Heart right ventricle (tissue), 16 donors: ENCODE measurements at regions not wholly inside any gene's neighbourhood (a gene's known extent, or its start where the extent isn't known, plus 50 kb on each side); places are given as distances from the start of the nearest gene placed in this dataset.
A peak's percentile ranks its signal among the peaks of the same experiment; 100 is the strongest.

Experiments
- ATAC-seq, 8 donors: fragments of 200-7000 bp; cut with Tn5 transposase; one replicate each; pipeline ENCODE4 v1.9.1; 2020; ENCODE audit warnings: mild to moderate bottlenecking in 8 of 8, moderate library complexity in 8 of 8, moderate number of reproducible peaks in 1 of 8
- DNase-seq, 2 donors: peaks; one replicate each; pipeline ENCODE4 v3.0.0-alpha.2; 2020
- H3K27ac ChIP-seq, 10 donors: fragments of 200-600 bp; sonication (generic) in 2 of 10; one replicate each; pipeline versions ENCODE4 v1.5.0 to v1.8.0; 2020 to 2022; ENCODE audit warnings: mild to moderate bottlenecking in 3 of 10
- H3K27me3 ChIP-seq, 7 donors: fragments of 200-600 bp; one replicate each; pipeline ENCODE4 v1.8.0; 2021 to 2022; ENCODE audit warnings: mild to moderate bottlenecking in 2 of 7
- H3K36me3 ChIP-seq, 9 donors: fragments of 200-600 bp; sonication (generic) in 1 of 9; one replicate each; pipeline versions ENCODE4 v1.5.0 to v1.8.0; 2020 to 2022; ENCODE audit warnings: mild to moderate bottlenecking in 2 of 9
- H3K4me1 ChIP-seq, 9 donors: fragments of 200-600 bp; sonication (generic) in 1 of 9; one replicate each; pipeline versions ENCODE4 v1.5.0 to v1.8.0; 2020 to 2022; ENCODE audit warnings: mild to moderate bottlenecking in 4 of 9
- H3K4me3 ChIP-seq, 10 donors: fragments of 200-600 bp; sonication (generic) in 2 of 10; one replicate each; pipeline versions ENCODE4 v1.5.0 to v1.8.0; 2020 to 2022; ENCODE audit warnings: mild to moderate bottlenecking in 7 of 10, moderate library complexity in 2 of 10
- H3K9me3 ChIP-seq, 11 donors: fragments of 200-600 bp in 10 of 11; sonication (generic) in 2 of 11; one replicate each; pipeline versions ENCODE4 v1.5.0 to v1.8.0; 2013 to 2022; ENCODE audit warnings: mild to moderate bottlenecking in 2 of 11, control low read depth in 1 of 11, moderate library complexity in 1 of 11
- WGBS, 2 donors: extraction: QIAGEN DNeasy Blood & Tissue Kit; methylation state at CpG; one replicate each; pipeline ENCODE4 v1.1.7; 2013; ENCODE audit warnings: inconsistent platforms in 1 of 2; 5-methylcytosine and 5-hydroxymethylcytosine counted together
- intact Hi-C, 10 donors: fragments of 100-400 bp; cut with DNase I; formaldehyde crosslinking; loops; one replicate each; pipeline versions ENCODE4 v1.11.1 to v1.14.2; 2022
- TF ChIP-seq, protein P1 (sequence below), 9 donors: fragments of 200-600 bp; sonication (generic) in 2 of 9; IDR thresholded peaks; one replicate each; pipeline versions ENCODE4 v1.5.0 to v1.8.0; 2021 to 2022; ENCODE audit warnings: antibody characterized with exemption in 9 of 9, mild to moderate bottlenecking in 5 of 9, moderate library complexity in 1 of 9
- donor health status: Arrhythmogenic right ventricular cardiomyopathy.
- donor health status: ischemic (EF 13 %, LVEDD 7.1; RV severe dilation, severe dysfunction).
- donor health status: healthy with polysubstance abuse.
- donor health status: DM: no; HTN: yes; CAD: no.
- donor health status: DM: no; HTN: no; CAD: no.
- donor health status: ischemic (EF 25% LVEDD 6.9; RV normal size, moderate dysfunction).
- donor health status: ischemic (EF 25% LVEDD 5.7; RV mildly dilated, moderate dysfunction).
- donor health status: healthy.
- donor health status: DM: yes; HTN: yes; CAD: no.
- donor health status: Ischemic cardiomyopathy.
- donor health status: ischemic (EF 35%, LVEDD 5.7; RV mildly dilated, moderate dysfunction).
- donor health status: nonischemic (EF 11% LVEDD 7.7; RV severe dilation, severe dysfunction).
- donor health status: DM: yes; HTN: yes; CAD: no.
- donor health status: PGD.
- donor health status: ischemic (EF 29% LVEDD 5.4; RV normal size, mild dysfunction).
- donor health status: nonischemic (EF 23%, LVEDD 6.1; RV moderate dilation, normal function).

DNA sequence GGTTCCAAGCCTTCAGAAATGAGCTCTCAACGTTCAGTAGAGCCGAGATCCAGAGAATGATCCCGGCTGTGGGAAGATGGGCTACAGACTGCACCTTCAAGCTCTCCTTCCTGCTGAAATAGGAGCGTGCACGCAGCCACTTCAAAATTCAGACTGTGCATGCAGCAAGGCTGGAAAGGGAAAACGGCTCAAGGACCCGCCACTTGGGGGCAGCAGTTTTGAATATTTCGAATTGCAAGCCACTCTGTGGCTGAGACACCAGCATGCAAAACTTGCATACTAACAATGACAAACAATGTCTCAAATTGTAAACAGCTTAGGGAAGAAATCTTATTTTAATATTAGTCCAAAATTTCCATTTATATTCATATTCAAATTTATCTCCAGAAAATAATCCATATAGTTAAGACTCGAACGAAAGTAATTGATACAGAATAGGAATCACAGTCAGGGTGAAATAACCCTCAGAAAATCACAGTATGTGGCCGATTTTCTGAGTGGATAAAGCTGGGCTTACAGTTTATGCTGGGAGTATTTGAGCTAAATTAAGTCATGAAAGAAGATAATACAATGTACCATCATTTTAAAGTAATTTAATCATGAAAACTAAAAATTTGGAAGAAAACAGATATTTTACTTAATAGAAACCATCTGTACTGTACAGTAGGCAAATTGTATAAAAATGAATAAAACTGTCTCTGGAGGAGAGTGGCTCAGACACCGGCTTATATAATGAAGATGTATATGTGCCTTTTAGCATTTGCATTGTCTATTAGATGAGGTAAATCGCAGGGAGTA, 137.9 kb upstream of the MKI67 start:
- intact Hi-C loops, result loop anchor here in 6 of 10 donors (5.0 to 10.0 kb wide), 6 partner anchors 161 to 1711 kb away; no protein-coding TSS in a partner anchor
- Histone ChIP-seq H3K9me3 (no peaks in the 10 kb centered on the region), H3K36me3 (no peaks in the 10 kb centered on the region), H3K27ac (no peak overlapping the region), H3K27me3 (peaks cover 0 to 84% (median 68%) of the 10 kb centered on the region in 7 donors), H3K4me3 (no peak overlapping the region), H3K4me1 (no peaks in the 10 kb centered on the region)
- WGBS, 2 donors, result 32 to 36% methylated on average over 13 of the region's 13 CpGs
- TF ChIP-seq, protein P1, sequence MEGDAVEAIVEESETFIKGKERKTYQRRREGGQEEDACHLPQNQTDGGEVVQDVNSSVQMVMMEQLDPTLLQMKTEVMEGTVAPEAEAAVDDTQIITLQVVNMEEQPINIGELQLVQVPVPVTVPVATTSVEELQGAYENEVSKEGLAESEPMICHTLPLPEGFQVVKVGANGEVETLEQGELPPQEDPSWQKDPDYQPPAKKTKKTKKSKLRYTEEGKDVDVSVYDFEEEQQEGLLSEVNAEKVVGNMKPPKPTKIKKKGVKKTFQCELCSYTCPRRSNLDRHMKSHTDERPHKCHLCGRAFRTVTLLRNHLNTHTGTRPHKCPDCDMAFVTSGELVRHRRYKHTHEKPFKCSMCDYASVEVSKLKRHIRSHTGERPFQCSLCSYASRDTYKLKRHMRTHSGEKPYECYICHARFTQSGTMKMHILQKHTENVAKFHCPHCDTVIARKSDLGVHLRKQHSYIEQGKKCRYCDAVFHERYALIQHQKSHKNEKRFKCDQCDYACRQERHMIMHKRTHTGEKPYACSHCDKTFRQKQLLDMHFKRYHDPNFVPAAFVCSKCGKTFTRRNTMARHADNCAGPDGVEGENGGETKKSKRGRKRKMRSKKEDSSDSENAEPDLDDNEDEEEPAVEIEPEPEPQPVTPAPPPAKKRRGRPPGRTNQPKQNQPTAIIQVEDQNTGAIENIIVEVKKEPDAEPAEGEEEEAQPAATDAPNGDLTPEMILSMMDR (IDR thresholded peaks at IDR 0.05), result peak; percentile 25 to 74 (median 64)
- DNase-seq, result peak; percentile 61 to 66
- peak in 3 of 8 donors; percentile 43 to 56 (median 54) for ATAC-seq

DNA sequence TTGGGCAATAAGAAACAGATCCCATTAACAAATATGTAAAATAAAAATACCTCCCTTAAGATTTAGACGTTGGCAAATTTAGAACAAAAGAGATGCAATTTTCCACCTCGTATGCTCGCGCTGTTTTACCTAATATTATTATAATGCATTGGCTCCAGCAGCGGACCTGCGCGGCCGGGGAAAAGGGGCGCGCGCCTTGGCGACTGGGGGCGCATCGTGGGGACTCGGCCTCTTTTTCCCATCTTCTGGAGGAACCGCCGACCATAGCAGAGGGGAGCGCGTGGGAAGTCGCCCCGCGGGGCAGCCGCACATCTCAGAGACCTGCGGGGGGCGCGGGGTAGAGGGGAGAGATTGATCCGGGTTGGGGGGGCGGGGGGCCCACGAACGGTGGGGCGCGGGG, 139.4 kb upstream of the MKI67 start:
- H3K9me3 ChIP-seq, result no peaks in the 10 kb centered on the region
- TF ChIP-seq, protein P1 (IDR thresholded peaks at IDR 0.05), result no peak
- H3K4me1 ChIP-seq, result no peaks in the 10 kb centered on the region
- intact Hi-C loops, result loop anchor here (5.0 to 10.0 kb wide), 7 partner anchors 159 to 1709 kb away; no protein-coding TSS in a partner anchor
- peaks cover 0 to 93% (median 80%) of the 10 kb centered on the region in 7 donors for H3K27me3 ChIP-seq
- no peaks in the 10 kb centered on the region for H3K36me3 ChIP-seq
- 22 to 27% methylated on average over 31 to 32 of the region's 32 CpGs for WGBS, 2 donors
- H3K27ac ChIP-seq, result no peak overlapping the region
- DNase-seq (no peak), ATAC-seq (no peak)
- no peak overlapping the region for H3K4me3 ChIP-seq

DNA sequence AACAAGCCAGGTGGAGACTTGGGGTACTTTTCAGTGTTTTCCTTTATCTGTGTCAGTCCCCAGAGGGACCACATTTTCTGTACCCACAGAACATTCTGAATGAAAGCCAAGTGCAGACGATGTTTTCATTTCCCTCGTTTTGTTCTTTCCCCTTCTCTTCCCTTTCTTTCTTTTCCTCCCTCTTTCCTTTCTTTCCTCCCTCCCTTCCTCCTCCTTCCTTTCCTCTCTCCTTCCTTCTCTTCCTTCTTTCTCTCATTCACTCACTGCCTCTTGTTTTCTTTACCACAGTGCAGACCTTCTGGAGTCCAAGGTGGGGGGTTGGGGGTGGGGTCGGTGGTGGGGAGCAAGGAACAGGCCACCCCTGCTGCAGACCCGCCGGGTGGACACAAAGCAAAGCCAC, 141.4 kb upstream of the MKI67 start:
- Histone ChIP-seq H3K27ac (no peak overlapping the region), H3K36me3 (no peaks in the 10 kb centered on the region), H3K27me3 (peaks cover 0 to 99% (median 86%) of the 10 kb centered on the region in 7 donors), H3K4me3 (no peak overlapping the region), H3K4me1 (no peaks in the 10 kb centered on the region), H3K9me3 (no peaks in the 10 kb centered on the region)
- intact Hi-C loops, result loop anchor here (5.0 to 10.0 kb wide), 7 partner anchors 157 to 1707 kb away; no protein-coding TSS in a partner anchor
- TF ChIP-seq, protein P1 (IDR thresholded peaks at IDR 0.05), result no peak
- peak in 1 of 8 donors; percentile 24 for ATAC-seq
- DNase-seq, result no peak
- 45 to 48% methylated on average over 5 of the region's 5 CpGs for WGBS, 2 donors

DNA sequence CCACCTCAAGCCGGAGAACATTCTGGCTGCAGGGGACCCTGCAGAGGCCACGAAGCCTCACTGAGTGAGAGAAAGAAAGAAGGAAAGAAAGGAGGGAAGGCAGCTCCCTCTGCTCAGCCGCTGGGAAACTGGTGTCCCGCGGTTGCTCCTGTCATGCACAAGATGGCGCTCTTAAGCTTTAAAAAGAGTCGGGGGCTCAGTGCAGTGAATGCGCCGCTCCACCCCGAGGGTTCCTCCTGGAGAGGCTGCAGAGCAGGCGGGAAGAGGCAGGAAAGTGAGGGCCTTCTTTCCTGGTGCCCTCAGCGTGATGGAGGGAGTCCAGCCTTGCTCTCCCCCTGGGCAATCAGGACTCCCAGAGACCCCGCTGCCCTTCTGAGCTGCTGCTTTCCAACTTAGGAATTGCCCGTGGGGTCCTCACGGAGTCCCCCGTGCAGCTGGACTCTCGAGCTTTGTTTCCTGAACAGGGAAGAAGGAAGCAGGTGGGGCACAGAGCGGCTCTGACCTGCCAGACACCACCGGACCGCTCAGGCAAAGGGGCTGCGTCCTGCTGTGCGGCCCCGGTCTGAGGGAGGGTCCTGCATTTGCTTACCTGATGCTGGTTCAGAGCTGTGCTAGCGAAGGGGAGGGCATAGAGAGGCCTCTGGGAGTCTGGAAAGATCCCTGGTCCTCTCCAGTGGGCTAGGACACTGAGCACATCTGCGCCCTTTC, 141.9 kb upstream of the MKI67 start:
- peak in 1 of 2 donors; percentile 29 for DNase-seq
- ATAC-seq, result peak in 4 of 8 donors; percentile 7 to 72 (median 42)
- no peak overlapping the region for H3K27ac ChIP-seq
- TF ChIP-seq, protein P1 (IDR thresholded peaks at IDR 0.05), result peak in 8 of 9 donors; percentile 32 to 66 (median 58)
- intact Hi-C loops, result loop anchor here (5.0 to 10.0 kb wide), 7 partner anchors 157 to 1707 kb away; no protein-coding TSS in a partner anchor
- H3K4me1 ChIP-seq, result no peaks in the 10 kb centered on the region
- no peaks in the 10 kb centered on the region for H3K9me3 ChIP-seq
- no peak overlapping the region for H3K4me3 ChIP-seq
- 37 to 39% methylated on average over 25 of the region's 25 CpGs for WGBS, 2 donors
- peaks cover 0 to 99% (median 84%) of the 10 kb centered on the region in 7 donors for H3K27me3 ChIP-seq
- no peaks in the 10 kb centered on the region for H3K36me3 ChIP-seq
